GM12875 (cell line): ENCODE measurements at regions not wholly inside any gene's neighbourhood (a gene's known extent, or its start where the extent isn't known, plus 50 kb on each side); places are given as distances from the start of the nearest gene placed in this dataset.
"Not testable (repeated sequence)": the region's sequence is repeated elsewhere in the genome, so short reads cannot be mapped to it uniquely, and the experiment has no call there.

Experiments
- H3K4me3 ChIP-seq: one replicate; pipeline ENCODE4 v1.5.1; 2011; ENCODE audit warnings: low read depth, low read length, control low read depth
- TF ChIP-seq, protein P1 (sequence below): IDR thresholded peaks from 2 replicates; pipeline ENCODE4 v1.5.1; 2011; ENCODE audit warnings: low read depth, mild to moderate bottlenecking, control low read depth, inconsistent platforms, low read length, moderate library complexity, borderline replicate concordance; ENCODE audit not compliant: insufficient read depth

DNA sequence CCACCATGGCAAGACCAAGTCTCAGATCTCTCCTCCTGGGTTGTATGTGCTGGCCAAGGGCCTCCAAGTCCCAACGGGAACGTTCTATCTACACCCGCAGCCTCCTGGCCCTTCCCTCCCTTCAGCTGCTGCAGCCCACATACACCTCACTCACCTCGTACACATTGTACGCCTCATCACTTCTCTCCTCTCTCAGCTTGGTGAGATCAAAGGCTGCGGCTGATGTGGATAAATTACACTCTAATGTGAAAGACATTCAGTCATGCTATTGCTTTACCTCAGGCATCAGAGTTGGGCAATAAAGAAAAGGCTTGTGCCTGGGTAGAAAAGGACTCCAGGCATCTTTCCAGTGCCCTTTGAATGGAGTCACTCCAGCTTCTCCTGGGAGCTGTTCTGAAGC, 135.3 kb upstream of the FOXQ1 start:
- H3K4me3 ChIP-seq: no peak overlapping the region
- TF ChIP-seq, protein P1, sequence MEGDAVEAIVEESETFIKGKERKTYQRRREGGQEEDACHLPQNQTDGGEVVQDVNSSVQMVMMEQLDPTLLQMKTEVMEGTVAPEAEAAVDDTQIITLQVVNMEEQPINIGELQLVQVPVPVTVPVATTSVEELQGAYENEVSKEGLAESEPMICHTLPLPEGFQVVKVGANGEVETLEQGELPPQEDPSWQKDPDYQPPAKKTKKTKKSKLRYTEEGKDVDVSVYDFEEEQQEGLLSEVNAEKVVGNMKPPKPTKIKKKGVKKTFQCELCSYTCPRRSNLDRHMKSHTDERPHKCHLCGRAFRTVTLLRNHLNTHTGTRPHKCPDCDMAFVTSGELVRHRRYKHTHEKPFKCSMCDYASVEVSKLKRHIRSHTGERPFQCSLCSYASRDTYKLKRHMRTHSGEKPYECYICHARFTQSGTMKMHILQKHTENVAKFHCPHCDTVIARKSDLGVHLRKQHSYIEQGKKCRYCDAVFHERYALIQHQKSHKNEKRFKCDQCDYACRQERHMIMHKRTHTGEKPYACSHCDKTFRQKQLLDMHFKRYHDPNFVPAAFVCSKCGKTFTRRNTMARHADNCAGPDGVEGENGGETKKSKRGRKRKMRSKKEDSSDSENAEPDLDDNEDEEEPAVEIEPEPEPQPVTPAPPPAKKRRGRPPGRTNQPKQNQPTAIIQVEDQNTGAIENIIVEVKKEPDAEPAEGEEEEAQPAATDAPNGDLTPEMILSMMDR: no peak

DNA sequence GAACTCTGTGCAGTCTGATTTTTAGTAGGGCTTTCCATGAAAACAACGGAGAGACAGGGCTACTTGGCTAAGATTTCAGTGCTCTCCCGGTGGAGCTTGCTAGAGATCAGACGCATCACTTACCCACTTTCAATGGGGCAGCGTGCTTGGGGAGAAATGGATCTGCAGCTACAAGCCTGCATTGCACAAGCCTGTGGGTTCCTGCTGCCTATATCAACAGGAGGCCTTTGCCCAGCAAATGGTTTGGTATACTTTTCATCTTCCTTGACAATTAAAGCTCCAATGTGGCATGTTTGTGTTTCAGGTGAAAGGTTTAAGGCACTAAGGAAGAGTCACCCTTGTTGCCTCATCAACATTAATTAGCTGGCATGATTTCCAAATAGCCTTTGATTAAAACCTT, 136.0 kb upstream of the FOXQ1 start:
- no peak overlapping the region for H3K4me3 ChIP-seq

GRCh38 chr6:1170794-1171193, 141.1 kb upstream of the FOXQ1 start:
- TF ChIP-seq, protein P1: no peak
- H3K4me3 ChIP-seq: no peak overlapping the region

More for the DNA sequence above, 136.0 kb upstream of the FOXQ1 start:
- TF ChIP-seq, protein P1: no peak

- TF ChIP-seq, protein P1: no peak
- no peak overlapping the region for H3K4me3 ChIP-seq
Observed at GRCh38 chr6:1164600-1164999, 147.3 kb upstream of the FOXQ1 start.

DNA sequence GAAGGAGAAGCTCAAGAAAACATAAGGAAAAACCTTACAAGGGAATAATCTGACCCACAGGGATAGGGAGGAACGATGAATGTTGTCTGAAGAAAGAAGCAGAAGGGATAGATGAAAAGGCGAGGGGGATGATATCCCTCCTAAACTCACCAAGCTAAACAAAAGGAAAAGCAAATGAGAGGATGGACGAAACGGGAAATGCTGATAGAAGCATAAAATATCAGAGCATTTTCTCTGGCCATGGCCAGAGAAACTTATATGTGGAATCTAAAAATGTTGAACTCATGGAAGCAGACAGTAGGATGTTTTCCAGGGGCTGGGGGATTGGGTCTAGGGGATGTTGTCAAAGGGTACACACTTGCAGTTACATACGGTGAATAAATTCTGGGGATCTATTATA, 148.4 kb upstream of the FOXQ1 start:
- TF ChIP-seq, protein P1: no peak

GRCh38 chr6:1162367-1163275, 149.3 kb upstream of the FOXQ1 start:
- TF ChIP-seq, protein P1: no peak
- H3K4me3 ChIP-seq: no peak overlapping the region

More for the DNA sequence above, 148.4 kb upstream of the FOXQ1 start:
- H3K4me3 ChIP-seq: no peak overlapping the region

- H3K4me3 ChIP-seq: not testable (repeated sequence)
Observed at GRCh38 chr6:1156411-1156810, 155.5 kb upstream of the FOXQ1 start.
